GM23338 (cell line): ENCODE measurements at regions not wholly inside any gene's neighbourhood (a gene's known extent, or its start where the extent isn't known, plus 50 kb on each side); places are given as distances from the start of the nearest gene placed in this dataset.

Experiments used
- ATAC-seq: fragments of 200-7000 bp; cut with Tn5 transposase; 3 replicates; pipeline ENCODE4 v1.9.1; 2020
- DNase-seq: peaks from one replicate; pipeline ENCODE4 v3.0.0-alpha.2; 2015; ENCODE audit warnings: low spot score
- H2AFZ ChIP-seq: fragments of 200-600 bp; sonication (generic); 2 replicates; pipeline ENCODE4 v1.8.0; 2016; ENCODE audit warnings: antibody characterized with exemption, mild to moderate bottlenecking, moderate library complexity
- H3F3A ChIP-seq: fragments of 200-600 bp; sonication (generic); replicated peaks from 2 replicates; pipeline ENCODE4 v1.8.0; 2017; ENCODE audit warnings: antibody characterized with exemption, mixed run types, low read depth
- H3K27ac ChIP-seq: fragments of 200-600 bp; sonication (generic); 2 replicates; pipeline ENCODE4 v1.6.1; 2016; ENCODE audit warnings: low read depth
- H3K27me3 ChIP-seq: fragments of 200-600 bp; sonication (generic); 2 replicates; pipeline ENCODE4 v1.8.0; 2016; ENCODE audit warnings: mild to moderate bottlenecking, mixed run types, moderate library complexity; ENCODE audit not compliant: insufficient read depth
- H3K36me3 ChIP-seq: fragments of 200-600 bp; sonication (generic); 2 replicates; pipeline ENCODE4 v1.8.0; 2016; ENCODE audit warnings: mild to moderate bottlenecking; ENCODE audit not compliant: insufficient read depth
- H3K4me1 ChIP-seq: fragments of 200-600 bp; sonication (generic); 2 replicates; pipeline ENCODE4 v1.8.0; 2016; ENCODE audit warnings: mild to moderate bottlenecking, moderate library complexity; ENCODE audit not compliant: insufficient read depth
- H3K4me2 ChIP-seq: fragments of 200-600 bp; sonication (generic); 2 replicates; pipeline ENCODE4 v1.7.1; 2017; ENCODE audit warnings: mixed run types
- H3K4me3 ChIP-seq: fragments of 200-600 bp; sonication (generic); 2 replicates; pipeline ENCODE4 v1.6.1; 2016; ENCODE audit warnings: mixed run types
- H3K79me2 ChIP-seq: fragments of 200-600 bp; sonication (generic); replicated peaks from 2 replicates; pipeline ENCODE4 v1.8.0; 2017; ENCODE audit warnings: mild to moderate bottlenecking; ENCODE audit not compliant: insufficient read depth
- H3K9me2 ChIP-seq: fragments of 200-600 bp; sonication (generic); 2 replicates; pipeline ENCODE4 v1.8.0; 2017; ENCODE audit not compliant: insufficient read depth
- H4K20me1 ChIP-seq: fragments of 200-600 bp; sonication (generic); replicated peaks from 2 replicates; pipeline ENCODE4 v1.8.0; 2017; ENCODE audit warnings: mild to moderate bottlenecking; ENCODE audit not compliant: insufficient read depth
- H3K27ac Mint-ChIP-seq: 2 replicates; pipeline ENCODE4 v1.8.0; 2020; ENCODE audit warnings: inconsistent platforms, mild to moderate bottlenecking, moderate library complexity, mixed read lengths
- H3K27me3 Mint-ChIP-seq: 3 replicates; pipeline ENCODE4 v1.8.0; 2022; ENCODE audit warnings: low read depth, mild to moderate bottlenecking, moderate library complexity, mixed read lengths, inconsistent platforms; ENCODE audit not compliant: insufficient read depth, poor library complexity
- H3K36me3 Mint-ChIP-seq: 3 replicates; pipeline ENCODE4 v1.8.0; 2021; ENCODE audit warnings: low read depth, mild to moderate bottlenecking, inconsistent platforms, moderate library complexity, mixed read lengths
- H3K4me1 Mint-ChIP-seq: 3 replicates; pipeline ENCODE4 v1.8.0; 2020; ENCODE audit warnings: mild to moderate bottlenecking, inconsistent platforms, mixed read lengths
- H3K4me3 Mint-ChIP-seq: 3 replicates; pipeline ENCODE4 v1.8.0; 2021; ENCODE audit warnings: moderate library complexity, mild to moderate bottlenecking, inconsistent platforms, mixed read lengths
- H3K9me3 Mint-ChIP-seq: 3 replicates; pipeline ENCODE4 v1.8.0; 2020; ENCODE audit warnings: moderate library complexity, mild to moderate bottlenecking, inconsistent platforms, mixed read lengths
- CREB1 ChIP-seq: fragments of 250-450 bp; sonication (Bioruptor Pico); IDR thresholded peaks from 2 replicates; pipeline ENCODE4 v1.5.0; 2020; ENCODE audit warnings: low read depth, mild to moderate bottlenecking, moderate library complexity
- EZH2phosphoT487 ChIP-seq: fragments of 200-600 bp; sonication (generic); IDR thresholded peaks from one replicate; pipeline ENCODE4 v1.8.1; 2018; ENCODE audit warnings: antibody characterized with exemption; ENCODE audit not compliant: unreplicated experiment
- JUNB ChIP-seq: IDR thresholded peaks from one replicate; pipeline ENCODE4 v1.6.1; 2016; ENCODE audit warnings: antibody characterized with exemption; ENCODE audit not compliant: unreplicated experiment
- NANOG ChIP-seq: IDR thresholded peaks from 2 replicates; pipeline ENCODE4 v1.6.1; 2016; ENCODE audit warnings: antibody characterized with exemption, borderline replicate concordance
- REST ChIP-seq: IDR thresholded peaks from one replicate; pipeline ENCODE4 v1.6.1; 2018; ENCODE audit warnings: antibody characterized with exemption; ENCODE audit not compliant: unreplicated experiment
- ZNF462 ChIP-seq: fragments of 250-450 bp; sonication (Bioruptor Pico); IDR thresholded peaks from 2 replicates; pipeline ENCODE4 v1.5.0; 2020; ENCODE audit warnings: mild to moderate bottlenecking, moderate library complexity

- Histone ChIP-seq H3K27me3 (no peaks in the 10 kb centered on the region), H3K9me2 (no peaks in the 10 kb centered on the region), H3K36me3 (no peaks in the 10 kb centered on the region), H3K27ac (no peak overlapping the region), H3K4me3 (no peak overlapping the region), H2AFZ (no peak overlapping the region), H3K4me1 (no peaks in the 10 kb centered on the region), H3K4me2 (no peak overlapping the region), H4K20me1 (no peaks in the 10 kb centered on the region), H3F3A (no peaks in the 10 kb centered on the region), H3K79me2 (no peaks in the 10 kb centered on the region)
- DNase-seq: no peak
- no peak overlapping the region for H3K27ac Mint-ChIP-seq
- H3K36me3 Mint-ChIP-seq: no peaks in the 10 kb centered on the region
- TF ChIP-seq REST (no peak), NANOG (no peak), ZNF462 (no peak), JUNB (no peak), EZH2phosphoT487 (no peak), CREB1 (no peak)
- no peaks in the 10 kb centered on the region for H3K4me1 Mint-ChIP-seq
- peaks cover 70% of the 10 kb centered on the region for H3K9me3 Mint-ChIP-seq
- ATAC-seq: no peak
- H3K27me3 Mint-ChIP-seq: peaks cover 3% of the 10 kb centered on the region
- no peak overlapping the region for H3K4me3 Mint-ChIP-seq
These were observed 523.3 kb downstream of the CMPK2 start for GRCh38 chr2:6342273-6342920.
